NCI-H2081 treated with DMSO at 0.1 percent for 48 hours (cell line): ENCODE measurements at regions not wholly inside any gene's neighbourhood (a gene's known extent, or its start where the extent isn't known, plus 50 kb on each side); places are given as distances from the start of the nearest gene placed in this dataset.

Experiments
- DNase-seq: peaks from one replicate; lab custom pipeline; 2025; lab: John Stamatoyannopoulos, UW

DNA sequence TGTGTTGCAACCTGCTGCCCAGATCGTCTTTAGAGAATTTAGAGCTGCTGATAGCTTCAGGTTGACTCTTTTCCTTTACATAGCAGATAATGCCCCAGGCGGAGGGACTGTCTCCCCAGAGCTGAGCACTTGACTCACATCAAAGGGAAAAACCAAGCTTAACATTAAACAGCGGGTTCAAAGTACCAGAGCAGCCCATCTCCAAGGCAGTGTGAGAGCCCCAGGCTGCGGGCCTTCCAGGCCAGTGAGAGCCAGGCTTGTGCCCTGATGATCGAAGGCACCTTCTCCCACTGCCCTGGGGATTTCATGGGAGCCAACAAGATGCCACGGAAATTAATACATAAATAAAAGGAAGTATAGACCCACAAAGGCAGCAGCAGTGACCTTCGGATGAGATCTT is 275.6 kb downstream of the XXYLT1 start:
- no peak for DNase-seq

DNA sequence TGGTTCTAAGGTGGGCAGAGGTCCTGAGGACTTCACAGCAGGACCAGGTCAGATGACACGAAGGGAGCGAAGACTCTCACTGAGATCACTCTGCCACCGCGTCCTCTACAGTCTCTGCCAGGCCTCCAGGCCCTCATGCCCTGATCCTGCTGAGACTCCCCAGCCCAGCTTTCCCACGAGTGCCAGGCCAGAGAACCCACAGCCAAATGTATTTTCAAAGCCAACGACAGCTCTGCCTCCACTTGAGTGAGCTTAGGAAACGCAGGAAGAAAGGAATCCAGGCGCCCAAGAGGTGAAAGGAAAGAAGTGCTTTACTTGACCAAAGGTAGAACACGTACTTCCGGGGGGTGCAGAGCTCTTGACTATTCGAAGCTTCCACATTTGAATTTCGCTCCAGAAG is 275.0 kb downstream of the XXYLT1 start:
- DNase-seq: no peak

- no peak for DNase-seq
Observed at GRCh38 chr3:194996746-194997145, 274.2 kb downstream of the XXYLT1 start.

- DNase-seq: no peak
Observed at GRCh38 chr3:194998417-194998816, 272.5 kb downstream of the XXYLT1 start.

GRCh38 chr3:194998948-194999347 is 272.0 kb downstream of the XXYLT1 start:
- DNase-seq: no peak

DNA sequence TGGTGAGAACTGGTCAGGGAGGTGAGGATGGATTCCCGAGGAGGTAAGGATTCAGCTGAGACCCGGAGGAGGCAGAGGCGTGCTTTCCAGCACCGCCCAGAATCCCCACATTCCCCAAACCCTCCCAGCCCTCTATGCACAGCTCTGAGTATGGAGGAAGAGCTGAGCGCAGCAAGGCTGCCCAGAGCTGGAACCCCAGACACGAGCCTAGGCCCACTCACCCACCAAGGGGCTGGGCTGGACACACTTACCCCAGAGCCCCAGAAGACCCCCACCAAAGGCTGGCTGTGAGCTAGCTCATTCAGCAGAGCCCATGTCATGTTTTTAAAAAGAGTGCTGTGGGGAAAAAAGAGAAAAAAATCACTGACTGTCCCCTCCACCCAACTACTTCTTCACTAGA is 271.5 kb downstream of the XXYLT1 start:
- DNase-seq: no peak

DNA sequence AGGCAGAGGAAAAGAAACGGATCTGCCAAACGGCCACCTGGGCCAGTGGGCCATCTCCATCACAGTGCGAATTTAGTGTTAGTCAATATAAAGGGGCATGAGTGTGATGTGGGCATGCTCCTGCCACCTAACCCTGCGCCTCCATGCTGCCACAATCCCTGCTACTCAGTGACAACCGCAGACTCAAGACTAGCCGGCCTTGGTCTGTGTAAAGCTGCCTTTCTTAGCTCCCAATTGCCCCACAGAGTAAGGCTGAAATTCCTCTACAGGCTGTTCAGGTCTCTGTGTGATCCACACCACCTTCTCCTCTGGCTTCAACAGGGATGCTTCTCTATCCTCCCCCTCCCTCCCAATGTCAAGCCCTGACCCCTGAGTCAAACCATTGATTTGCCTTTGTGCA is 269.7 kb downstream of the XXYLT1 start:
- DNase-seq: no peak

GRCh38 chr3:195001961-195002861 is 268.7 kb downstream of the XXYLT1 start:
- peak; percentile 95 for DNase-seq

GRCh38 chr3:195003006-195003892 is 267.7 kb downstream of the XXYLT1 start:
- no peak for DNase-seq

DNA sequence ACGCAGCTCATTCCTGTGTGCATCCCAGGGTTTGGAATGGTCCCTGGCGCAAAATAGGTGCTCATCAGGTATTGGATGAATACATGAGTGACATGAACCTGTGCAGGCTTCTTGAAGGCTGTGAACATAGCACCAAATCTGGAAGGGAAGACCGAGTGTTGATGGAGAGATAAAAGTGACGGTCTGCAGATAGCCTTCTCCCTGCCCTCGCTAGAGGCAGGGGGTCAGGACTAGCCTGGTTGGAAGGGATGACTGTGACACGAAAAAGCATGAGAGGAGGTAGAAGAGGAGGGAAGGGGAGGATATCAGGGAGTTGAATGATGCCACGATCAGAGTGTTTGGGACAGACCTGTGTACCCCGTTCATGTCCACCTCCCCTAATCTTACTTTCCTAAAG is 267.1 kb downstream of the XXYLT1 start:
- no peak for DNase-seq

- DNase-seq: no peak
Observed at GRCh38 chr3:195004512-195005250, 266.3 kb downstream of the XXYLT1 start.

GRCh38 chr3:195005251-195005620 is 265.7 kb downstream of the XXYLT1 start:
- no peak for DNase-seq

DNA sequence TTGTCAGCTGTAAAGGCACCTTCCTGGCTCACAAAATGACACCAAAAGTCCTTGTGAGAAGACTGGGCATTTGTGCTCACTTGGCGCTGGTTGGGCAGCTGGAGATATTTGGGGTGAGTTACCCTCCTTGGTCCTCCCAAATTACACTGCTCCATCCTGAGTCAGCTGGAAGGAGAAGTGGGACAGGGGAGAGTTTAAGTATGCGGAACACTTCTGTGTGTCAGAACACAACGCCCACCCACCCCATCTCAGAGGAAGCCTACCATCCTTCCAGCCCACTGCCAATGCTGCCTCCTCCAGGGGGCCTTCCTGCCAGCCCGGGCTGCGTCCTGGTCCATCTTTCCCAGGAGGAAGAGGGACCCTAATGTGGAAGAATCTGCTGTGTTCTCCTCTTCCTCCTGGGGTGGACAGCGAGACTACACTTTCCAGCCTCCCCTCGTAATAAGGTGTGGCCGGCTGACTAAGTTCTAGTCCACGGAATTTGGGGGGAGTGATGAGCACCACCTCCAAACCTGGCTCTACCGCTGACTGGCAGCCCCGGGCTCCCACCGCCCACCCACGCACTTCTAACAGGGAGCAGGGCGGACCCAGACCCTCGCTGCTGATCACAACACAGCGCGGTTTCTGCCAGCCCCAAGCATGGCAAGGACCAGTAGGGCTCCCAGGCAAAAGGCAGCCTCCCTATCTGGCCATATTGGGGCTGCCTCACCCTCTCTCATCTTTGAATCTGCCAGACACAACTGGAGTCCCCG is 265.0 kb downstream of the XXYLT1 start:
- no peak for DNase-seq

- no peak for DNase-seq
Observed at GRCh38 chr3:195007151-195007550, 263.8 kb downstream of the XXYLT1 start.

- DNase-seq: no peak
Observed at GRCh38 chr3:195007766-195008165, 263.2 kb downstream of the XXYLT1 start.

GRCh38 chr3:195008816-195009215 is 262.1 kb downstream of the XXYLT1 start:
- DNase-seq: no peak

DNA sequence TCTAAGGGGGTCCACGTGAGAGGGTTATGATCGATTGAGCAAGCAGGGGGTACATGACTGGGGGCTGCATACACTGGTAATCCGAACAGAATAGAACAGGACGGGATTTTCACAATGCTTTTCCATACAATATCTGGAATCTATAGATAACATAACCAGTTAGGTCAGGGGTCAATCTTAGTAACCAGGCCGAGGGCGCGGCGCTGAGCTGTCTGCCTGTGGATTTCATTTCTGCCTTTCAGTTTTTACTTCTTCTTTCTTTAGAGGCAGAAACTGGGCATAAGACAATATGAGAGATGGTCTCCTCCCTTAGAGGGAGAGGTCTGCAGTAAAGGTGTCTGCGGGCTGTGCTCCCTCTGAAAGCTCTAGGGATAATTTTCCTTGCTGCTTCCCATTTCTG is 261.3 kb downstream of the XXYLT1 start:
- no peak for DNase-seq

DNA sequence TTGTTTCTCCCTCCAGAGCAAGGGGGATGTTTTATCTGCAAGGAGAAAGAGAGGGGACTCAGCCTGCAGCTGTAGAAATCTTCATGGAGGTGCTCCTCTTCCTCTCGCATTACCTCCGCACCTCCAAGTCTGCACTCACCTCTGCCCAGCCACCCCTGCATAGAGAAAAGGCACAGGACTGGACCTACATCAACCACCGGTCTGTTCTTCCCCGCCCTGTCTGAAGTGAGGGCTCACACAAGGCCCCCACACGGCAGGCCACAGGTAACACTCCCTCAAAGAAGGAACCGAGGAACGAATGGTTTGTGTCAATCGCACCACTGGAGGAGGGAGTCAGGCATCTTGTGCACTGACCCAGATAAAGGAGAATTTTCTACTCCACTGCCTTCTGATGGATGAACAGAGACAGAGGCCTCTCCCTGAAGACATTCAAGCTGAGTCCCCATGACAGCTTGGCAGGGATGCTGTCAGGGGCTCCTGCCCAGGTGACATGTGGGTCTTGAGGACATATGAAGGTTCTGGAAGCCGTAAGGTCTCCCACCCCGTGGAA is 260.3 kb downstream of the XXYLT1 start:
- DNase-seq: no peak

GRCh38 chr3:195011231-195011834 is 259.6 kb downstream of the XXYLT1 start:
- DNase-seq: no peak

GRCh38 chr3:195012100-195012499 is 258.9 kb downstream of the XXYLT1 start:
- DNase-seq: no peak

- no peak for DNase-seq
Observed at GRCh38 chr3:195012571-195012970, 258.4 kb downstream of the XXYLT1 start.
